BLaER1 (cell line): ENCODE measurements at regions not wholly inside any gene's neighbourhood (a gene's known extent, or its start where the extent isn't known, plus 50 kb on each side); places are given as distances from the start of the nearest gene placed in this dataset.

Source experiments
- H3K27ac ChIP-seq: shearing (Covaris generic); formaldehyde crosslinking; 2 replicates; pipeline ENCODE4 v1.8.1; 2022
- H3K27me3 ChIP-seq: shearing (Covaris generic); formaldehyde crosslinking; 2 replicates; pipeline ENCODE4 v1.8.1; 2022
- H3K36me3 ChIP-seq: shearing (Covaris generic); formaldehyde crosslinking; 2 replicates; pipeline ENCODE4 v1.8.1; 2022
- H3K4me1 ChIP-seq: shearing (Covaris generic); formaldehyde crosslinking; 2 replicates; pipeline ENCODE4 v1.8.1; 2022
- H3K4me2 ChIP-seq: shearing (Covaris generic); formaldehyde crosslinking; 2 replicates; pipeline ENCODE4 v1.8.1; 2022
- H3K4me3 ChIP-seq: shearing (Covaris generic); formaldehyde crosslinking; 2 replicates; pipeline ENCODE4 v1.8.1; 2022
- H3K9ac ChIP-seq: shearing (Covaris generic); formaldehyde crosslinking; 2 replicates; pipeline ENCODE4 v1.8.1; 2022
- H3K9me3 ChIP-seq: shearing (Covaris generic); formaldehyde crosslinking; 2 replicates; pipeline ENCODE4 v1.8.1; 2022
- H4K20me1 ChIP-seq: shearing (Covaris generic); formaldehyde crosslinking; 2 replicates; pipeline ENCODE4 v1.8.1; 2022
- Cebpa-rat ChIP-seq: shearing (Covaris generic); IDR thresholded peaks from 2 replicates; pipeline ENCODE4 v1.8.1; 2022

DNA sequence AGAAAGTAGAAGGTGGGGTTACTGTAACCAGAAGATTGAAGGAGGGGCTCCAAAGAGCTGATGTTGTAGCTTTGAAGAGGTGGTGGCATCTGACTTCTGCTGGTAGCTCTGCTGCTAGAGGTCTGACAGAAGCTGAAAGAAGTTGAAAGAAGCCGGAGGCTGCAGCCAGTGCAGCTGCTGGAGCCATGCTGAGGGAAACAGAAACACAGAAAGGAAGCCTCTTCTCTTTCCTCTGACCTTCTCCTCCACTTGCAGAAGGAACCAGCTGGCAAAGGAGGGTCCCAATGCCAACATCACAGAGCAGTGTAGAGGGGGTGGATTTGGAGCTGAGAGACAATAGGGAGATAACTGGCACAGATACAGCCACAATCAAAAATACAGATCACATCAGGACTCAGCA, 89.3 kb upstream of the HHIP start:
- Histone ChIP-seq H3K36me3 (no peaks in the 10 kb centered on the region), H3K27me3 (no peaks in the 10 kb centered on the region), H4K20me1 (no peaks in the 10 kb centered on the region), H3K9me3 (no peaks in the 10 kb centered on the region), H3K4me3 (no peak overlapping the region), H3K9ac (no peak overlapping the region), H3K27ac (peak overlapping the region; percentile 56; the same call in 1 of the 2 replicates), H3K4me1 (peaks cover 18% of the 10 kb centered on the region; the same call in 1 of the 2 replicates), H3K4me2 (peak overlapping the region; percentile 28)
- TF ChIP-seq Cebpa-rat: no peak

DNA sequence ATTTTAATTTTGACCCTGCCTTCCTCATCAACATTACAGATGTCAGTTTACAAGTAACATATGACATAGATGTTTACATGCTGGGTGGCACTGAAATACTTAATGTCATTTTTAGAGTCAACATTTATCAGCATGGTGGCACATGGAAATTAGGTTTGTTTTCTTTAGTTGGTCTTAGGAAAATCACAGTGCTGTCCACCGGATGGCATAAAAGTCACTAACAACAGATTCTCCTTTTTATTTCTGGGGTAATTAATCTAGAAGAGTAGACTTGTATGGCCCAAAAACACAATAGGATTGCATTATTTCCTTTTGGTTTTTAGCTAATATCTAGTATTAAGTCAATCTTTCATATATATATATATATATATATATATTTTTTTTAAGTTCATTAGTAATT, 88.6 kb upstream of the HHIP start:
- Histone ChIP-seq H3K9ac (no peak overlapping the region), H3K4me3 (no peak overlapping the region), H3K27ac (peak overlapping the region; percentile 56; the same call in 1 of the 2 replicates), H3K4me2 (peak overlapping the region; percentile 28), H3K27me3 (no peaks in the 10 kb centered on the region), H4K20me1 (no peaks in the 10 kb centered on the region), H3K4me1 (peaks cover 21% of the 10 kb centered on the region; the same call in 1 of the 2 replicates), H3K36me3 (no peaks in the 10 kb centered on the region), H3K9me3 (no peaks in the 10 kb centered on the region)
- TF ChIP-seq Cebpa-rat: no peak

DNA sequence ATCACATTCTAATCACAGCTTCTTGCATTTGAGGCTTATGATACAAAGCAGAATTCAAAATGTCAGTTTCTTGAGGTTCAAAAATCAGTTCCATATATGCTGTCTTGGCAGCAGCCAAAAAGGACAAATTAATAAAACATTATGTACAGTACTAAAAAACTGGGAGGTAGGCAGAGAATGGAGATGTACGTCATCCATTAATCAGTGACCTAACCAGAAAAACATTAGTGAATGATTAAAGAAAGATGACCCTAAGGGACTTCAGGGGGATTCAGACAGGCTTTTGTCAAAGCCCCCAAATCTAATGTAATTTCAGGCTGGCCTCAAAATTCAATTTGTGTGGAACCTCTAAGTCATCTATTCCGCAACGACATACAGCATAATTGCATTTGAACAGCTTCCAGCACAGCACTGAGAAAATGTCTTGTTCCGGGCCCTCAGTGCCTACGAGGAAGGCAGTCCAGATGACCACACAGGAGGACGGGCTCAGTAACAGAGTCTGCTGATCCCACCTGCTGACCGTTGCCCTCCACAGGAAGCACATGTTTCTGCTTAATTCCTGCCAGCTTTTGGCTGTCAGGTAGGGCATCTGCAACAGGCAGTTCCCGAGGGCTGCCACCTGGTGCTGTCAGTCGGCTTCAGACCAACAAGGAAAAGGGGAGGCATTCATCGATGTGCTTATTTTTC, 83.8 kb upstream of the HHIP start:
- no peak overlapping the region for H3K4me2 ChIP-seq

DNA sequence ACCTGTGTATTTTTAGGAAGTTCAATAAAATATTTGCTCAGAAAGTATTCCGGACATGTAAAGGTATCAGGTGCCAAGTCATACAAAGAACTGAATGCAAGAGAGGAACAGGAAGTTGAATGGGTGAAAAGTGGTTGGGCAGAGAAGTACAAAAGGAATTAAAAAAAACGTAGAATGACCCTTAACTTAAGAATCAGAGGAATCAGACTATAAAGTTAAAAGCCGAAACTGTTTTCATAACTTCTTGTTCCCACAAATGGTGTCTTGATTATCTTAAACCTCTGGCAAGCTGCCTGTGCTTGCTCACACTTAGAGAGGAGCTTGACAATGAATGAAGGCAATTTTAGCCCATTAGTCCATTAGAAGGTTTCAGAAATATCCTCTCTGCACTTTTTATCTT, 81.6 kb upstream of the HHIP start:
- H3K9ac ChIP-seq: no peak overlapping the region
- H3K27me3 ChIP-seq: no peaks in the 10 kb centered on the region
- H3K9me3 ChIP-seq: no peaks in the 10 kb centered on the region
- H3K27ac ChIP-seq: no peak overlapping the region
- H4K20me1 ChIP-seq: no peaks in the 10 kb centered on the region
- no peak overlapping the region for H3K4me3 ChIP-seq
- H3K4me2 ChIP-seq: no peak overlapping the region
- TF ChIP-seq Cebpa-rat: no peak
- peaks cover 6% of the 10 kb centered on the region; the same call in 1 of the 2 replicates for H3K4me1 ChIP-seq
- H3K36me3 ChIP-seq: no peaks in the 10 kb centered on the region

More for the DNA sequence above, 83.8 kb upstream of the HHIP start:
- Histone ChIP-seq H3K4me1 (peaks cover 9% of the 10 kb centered on the region; the same call in 1 of the 2 replicates), H4K20me1 (no peaks in the 10 kb centered on the region), H3K27me3 (no peaks in the 10 kb centered on the region), H3K4me3 (no peak overlapping the region), H3K9ac (no peak overlapping the region), H3K27ac (no peak overlapping the region), H3K9me3 (no peaks in the 10 kb centered on the region), H3K36me3 (no peaks in the 10 kb centered on the region)
- no peak for TF ChIP-seq Cebpa-rat

DNA sequence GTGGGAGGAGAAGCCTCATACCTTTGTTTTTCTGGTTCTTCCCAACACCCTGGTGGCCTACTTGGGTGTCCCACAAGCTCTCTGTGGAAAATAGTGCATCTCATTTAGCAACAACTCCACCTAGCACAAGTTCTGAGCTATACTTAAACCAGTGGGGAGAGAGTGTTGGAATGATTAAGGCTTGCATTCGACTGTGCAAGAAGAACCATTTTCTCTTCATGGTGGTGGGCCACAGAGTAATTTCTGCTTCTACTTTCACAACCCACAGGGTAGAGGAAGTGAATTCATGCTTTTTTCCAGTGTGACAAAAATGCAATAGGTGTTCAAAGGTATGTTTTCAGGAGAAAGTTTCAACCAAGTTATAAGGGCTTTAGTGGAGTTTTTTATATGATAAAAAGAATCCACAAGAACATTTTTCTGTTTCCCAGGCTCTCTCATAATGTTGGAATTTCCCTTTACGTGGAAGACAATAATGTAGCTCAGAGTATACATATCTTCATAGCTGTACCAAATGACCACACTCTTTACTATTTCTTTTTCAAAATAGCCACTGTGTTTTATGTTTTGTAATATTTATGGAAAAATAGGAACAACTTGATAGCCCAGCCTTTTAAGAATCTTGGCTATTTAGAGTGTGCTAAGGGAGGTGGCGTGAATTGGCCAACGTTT, 80.3 kb upstream of the HHIP start:
- no peak for TF ChIP-seq Cebpa-rat
- no peaks in the 10 kb centered on the region for H3K36me3 ChIP-seq

DNA sequence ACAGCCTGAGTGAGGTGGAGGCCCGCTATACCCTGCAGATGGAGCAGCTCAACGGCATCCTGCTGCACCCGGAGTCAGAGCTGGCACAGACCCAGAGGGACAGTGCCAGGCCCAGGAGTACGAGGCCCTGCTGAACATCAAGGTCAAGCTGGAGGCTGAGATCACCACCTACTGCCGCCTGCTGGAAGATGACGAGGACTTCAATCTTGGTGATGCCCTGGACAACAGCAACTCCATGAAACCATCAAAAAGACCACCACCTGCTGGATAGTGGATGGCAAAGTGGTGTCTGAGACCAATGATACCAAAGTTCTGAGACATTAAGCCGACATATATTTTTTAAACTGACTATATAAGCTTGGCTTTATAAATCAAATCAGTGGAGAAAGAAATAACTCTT, 73.3 kb upstream of the HHIP start:
- H3K9ac ChIP-seq: no peak overlapping the region
- no peak for TF ChIP-seq Cebpa-rat
- H3K27ac ChIP-seq: no peak overlapping the region; the same call in 1 of the 2 replicates
- no peak overlapping the region for H3K4me2 ChIP-seq
- H3K36me3 ChIP-seq: no peaks in the 10 kb centered on the region
- H3K9me3 ChIP-seq: no peaks in the 10 kb centered on the region
- H3K27me3 ChIP-seq: no peaks in the 10 kb centered on the region
- H3K4me1 ChIP-seq: peaks cover 28% of the 10 kb centered on the region
- no peak overlapping the region for H3K4me3 ChIP-seq
- H4K20me1 ChIP-seq: no peaks in the 10 kb centered on the region

More for the DNA sequence above, 80.3 kb upstream of the HHIP start:
- Histone ChIP-seq H3K4me1 (peaks cover 6% of the 10 kb centered on the region; the same call in 1 of the 2 replicates), H3K4me3 (no peak overlapping the region), H3K4me2 (no peak overlapping the region), H3K27me3 (no peaks in the 10 kb centered on the region), H4K20me1 (no peaks in the 10 kb centered on the region), H3K9ac (no peak overlapping the region), H3K27ac (no peak overlapping the region), H3K9me3 (no peaks in the 10 kb centered on the region)

DNA sequence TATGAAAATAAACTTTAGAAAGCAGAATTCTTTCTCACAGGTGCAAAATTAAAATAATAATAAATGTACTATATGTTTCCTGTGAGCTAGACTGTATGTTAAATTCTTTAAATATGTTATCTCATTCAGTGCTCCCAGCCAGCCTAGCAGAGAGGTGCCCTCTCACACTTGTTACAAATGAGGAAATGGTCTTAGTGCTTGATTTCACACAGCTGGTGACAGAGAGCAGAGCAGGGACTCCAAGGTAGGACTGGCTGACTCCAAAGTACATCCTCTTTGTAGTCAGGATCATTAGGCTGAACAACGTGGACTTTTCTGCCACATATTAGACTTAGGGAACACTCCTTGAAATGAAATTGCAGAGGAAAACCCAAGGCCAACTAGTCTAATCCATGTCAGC, 72.0 kb upstream of the HHIP start:
- Histone ChIP-seq H3K36me3 (no peaks in the 10 kb centered on the region), H3K27me3 (no peaks in the 10 kb centered on the region), H3K27ac (peak overlapping the region; percentile 69), H3K4me3 (peak overlapping the region; percentile 35), H3K4me2 (peak overlapping the region; percentile 91), H3K9ac (peak overlapping the region; percentile 32; the same call in 1 of the 2 replicates), H3K9me3 (no peaks in the 10 kb centered on the region), H4K20me1 (no peaks in the 10 kb centered on the region), H3K4me1 (peaks cover 28% of the 10 kb centered on the region)
- TF ChIP-seq Cebpa-rat: no peak

DNA sequence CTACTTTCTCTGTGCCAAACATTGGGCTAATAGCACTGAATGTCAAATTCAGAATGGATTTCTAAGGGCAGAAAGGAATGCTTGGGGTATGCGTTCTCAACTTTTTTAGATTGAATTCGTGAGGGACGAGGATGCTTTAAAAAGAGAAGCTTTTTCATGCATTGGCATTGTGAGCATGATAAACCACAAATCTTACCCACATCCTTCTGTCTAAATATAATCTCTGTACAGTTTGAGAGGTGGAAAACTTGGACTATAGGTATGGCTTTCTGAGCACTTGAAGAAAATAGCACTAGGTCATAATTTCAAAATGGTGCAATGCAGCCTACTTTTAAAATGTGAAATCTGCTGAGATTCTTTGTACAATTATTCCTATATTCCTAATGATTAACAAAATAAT, 71.4 kb upstream of the HHIP start:
- H3K9me3 ChIP-seq: no peaks in the 10 kb centered on the region
- peak overlapping the region; percentile 69 for H3K27ac ChIP-seq
- no peaks in the 10 kb centered on the region for H3K27me3 ChIP-seq
- peaks cover 28% of the 10 kb centered on the region for H3K4me1 ChIP-seq
- H3K9ac ChIP-seq: peak overlapping the region; percentile 32; the same call in 1 of the 2 replicates
- TF ChIP-seq Cebpa-rat: no peak
- peak overlapping the region; percentile 35 for H3K4me3 ChIP-seq
- no peaks in the 10 kb centered on the region for H4K20me1 ChIP-seq
- H3K36me3 ChIP-seq: no peaks in the 10 kb centered on the region
- peak overlapping the region; percentile 91 for H3K4me2 ChIP-seq

DNA sequence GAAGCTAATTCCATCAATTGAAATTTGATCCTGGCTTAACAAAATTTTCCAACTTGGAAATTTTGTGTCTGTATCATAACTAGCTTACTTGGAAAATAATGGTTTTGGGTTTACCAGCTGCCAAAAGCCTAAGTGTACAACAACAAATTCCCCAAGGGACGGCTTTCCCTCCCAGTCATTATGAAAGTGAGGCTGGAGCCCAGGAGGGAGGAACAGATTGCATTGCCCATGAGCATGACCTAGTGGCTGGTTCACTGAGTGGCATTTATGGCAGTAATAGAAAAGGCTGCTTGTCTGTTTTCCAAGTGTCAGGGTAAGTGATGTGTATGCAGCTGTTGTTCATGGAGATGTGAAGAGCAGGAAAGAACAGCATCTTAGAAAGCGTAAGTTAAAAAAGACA, 70.8 kb upstream of the HHIP start:
- H3K27ac ChIP-seq: peak overlapping the region; percentile 69; the same call in 1 of the 2 replicates

DNA sequence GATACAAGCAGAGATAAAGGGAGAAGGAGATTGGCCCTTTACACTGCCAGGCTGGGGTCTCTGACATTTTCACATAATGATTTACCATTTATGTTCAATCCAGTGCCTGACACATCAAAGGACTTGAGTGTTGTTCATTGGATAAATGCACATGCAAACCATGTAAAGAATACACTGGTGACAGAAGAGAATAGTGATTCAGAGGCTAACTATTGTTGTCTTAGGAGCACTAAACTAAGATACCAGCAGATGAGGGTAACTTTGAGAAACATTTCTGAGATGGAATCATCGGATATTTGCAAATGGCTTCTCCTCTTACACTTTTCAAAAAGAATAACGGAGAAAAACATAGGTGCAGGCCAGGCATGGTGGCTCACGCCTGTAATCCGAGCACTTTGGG, 67.3 kb upstream of the HHIP start:
- Histone ChIP-seq H3K4me3 (no peak overlapping the region), H4K20me1 (no peaks in the 10 kb centered on the region), H3K4me2 (no peak overlapping the region), H3K27ac (no peak overlapping the region), H3K27me3 (no peaks in the 10 kb centered on the region), H3K9ac (no peak overlapping the region), H3K4me1 (peaks cover 22% of the 10 kb centered on the region), H3K36me3 (no peaks in the 10 kb centered on the region), H3K9me3 (no peaks in the 10 kb centered on the region)
- TF ChIP-seq Cebpa-rat: no peak

More for the DNA sequence above, 70.8 kb upstream of the HHIP start:
- no peak for TF ChIP-seq Cebpa-rat
- no peaks in the 10 kb centered on the region for H3K36me3 ChIP-seq
- H3K4me1 ChIP-seq: peaks cover 28% of the 10 kb centered on the region
- peak overlapping the region; percentile 91 for H3K4me2 ChIP-seq
- no peak overlapping the region for H3K4me3 ChIP-seq
- no peaks in the 10 kb centered on the region for H3K9me3 ChIP-seq
- no peaks in the 10 kb centered on the region for H4K20me1 ChIP-seq
- no peak overlapping the region for H3K9ac ChIP-seq
- no peaks in the 10 kb centered on the region for H3K27me3 ChIP-seq
